ENCODE measurements at regions not wholly inside any gene's neighbourhood (a gene's known extent, or its start where the extent isn't known, plus 50 kb on each side); places are given as distances from the start of the nearest gene placed in this dataset.

- no peak overlapping the region for H2AK5ac ChIP-seq (ENCODE audit: insufficient read length, low read length)
- H3K9me3 ChIP-seq (ENCODE audit: control insufficient read depth, low read depth, low read length) = no peaks in the 10 kb centered on the region
- H4K20me1 ChIP-seq (ENCODE audit: control insufficient read depth, insufficient read depth, insufficient read length) = no peaks in the 10 kb centered on the region
- no peaks in the 10 kb centered on the region for H3K4me1 Mint-ChIP-seq
- no peak for TF ChIP-seq CTCF (conservative IDR thresholded peaks at IDR 0.05)
- H3K36me3 Mint-ChIP-seq (ENCODE audit: insufficient read depth in 1 of 3, low read depth in 3 of 3) = peaks cover 16 to 35% (median 29%) of the 10 kb centered on the region in 3 experiments
- H3K27me3 ChIP-seq (ENCODE audit: insufficient read depth, low read length) = no peaks in the 10 kb centered on the region
- H2BK20ac ChIP-seq (ENCODE audit: low read depth, low read length, poor library complexity, severe bottlenecking) = no peak overlapping the region
- H3K56ac ChIP-seq (ENCODE audit: insufficient read length, low read depth, low read length) = no peak overlapping the region
- H2AFZ ChIP-seq (ENCODE audit: low read length) = no peak overlapping the region
- H2BK5ac ChIP-seq (ENCODE audit: insufficient read length, low read length) = no peak overlapping the region
- H4K8ac ChIP-seq (replicated peaks; ENCODE audit: insufficient read length, low read depth, low read length) = no peak overlapping the region
- H2BK15ac ChIP-seq (ENCODE audit: low read depth, low read length) = no peak overlapping the region
- no peak overlapping the region for H2BK12ac ChIP-seq (ENCODE audit: insufficient read length, low read depth, low read length)
- H3K23me2 ChIP-seq (ENCODE audit: insufficient read length, low read depth, low read length, poor library complexity, severe bottlenecking) = no peaks in the 10 kb centered on the region
- H3K27ac Mint-ChIP-seq = no peak overlapping the region; a peak in 1 of 7 replicates
- H3K23ac ChIP-seq (ENCODE audit: insufficient read length, low read depth, low read length) = no peak overlapping the region
- no peaks in the 10 kb centered on the region for H3K79me2 ChIP-seq (ENCODE audit: insufficient read depth, low read length)
- no peak overlapping the region for H4K91ac ChIP-seq (ENCODE audit: insufficient read length, low read depth, low read length)
- no CpG with 5 or more reads among the region's 2 CpGs for WGBS (ENCODE audit: extremely low coverage, insufficient read length, low lambda C conversion rate)
- H3K18ac ChIP-seq (ENCODE audit: insufficient read length, low read depth, low read length) = no peak overlapping the region
- peaks cover 1% of the 10 kb centered on the region for H3K27me3 Mint-ChIP-seq (ENCODE audit: low read depth)
- no peak overlapping the region for H3K27ac ChIP-seq (ENCODE audit: insufficient read length, low read depth, low read length)
- H3K79me1 ChIP-seq (ENCODE audit: insufficient read depth, low read depth, low read length, poor library complexity, severe bottlenecking) = no peaks in the 10 kb centered on the region
- DNase-seq = no peak
- H3K4me3 Mint-ChIP-seq = no peak overlapping the region
- H2BK120ac ChIP-seq (ENCODE audit: low read depth, low read length, poor library complexity, severe bottlenecking) = no peak overlapping the region
- no peak overlapping the region for H3K9ac ChIP-seq (ENCODE audit: extremely low read depth, insufficient read length, low read length)
- no peak overlapping the region for H4K5ac ChIP-seq (ENCODE audit: insufficient read length, low read depth, low read length)
- H3K4me1 ChIP-seq (ENCODE audit: insufficient read depth, low read length) = no peaks in the 10 kb centered on the region
- no peak overlapping the region for H3K14ac ChIP-seq (ENCODE audit: insufficient read depth, low read length)
- no peak overlapping the region for H3T11ph ChIP-seq (ENCODE audit: low read length)
- H3K4ac ChIP-seq (ENCODE audit: low read depth, low read length) = no peak overlapping the region
- no peak overlapping the region for H3K4me2 ChIP-seq (ENCODE audit: insufficient read depth, insufficient read length, low read length)
- H3K9me3 Mint-ChIP-seq = peaks cover 38 to 45% of the 10 kb centered on the region in 2 experiments
These were observed 156.7 kb upstream of the CCN2 start for GRCh38 chr6:132107896-132108295.
